OCI-LY1 (cell line): ENCODE measurements at regions not wholly inside any gene's neighbourhood (a gene's known extent, or its start where the extent isn't known, plus 50 kb on each side); places are given as distances from the start of the nearest gene placed in this dataset.
A peak's percentile ranks its signal among the peaks of the same experiment; 100 is the strongest.

Experiments used
- EZH2 ChIP-seq: fragments of 200-600 bp; sonication (generic), shearing (Covaris generic); IDR thresholded peaks from 2 replicates; pipeline ENCODE4 v1.8.0; 2017; ENCODE audit warnings: borderline replicate concordance, mixed run types, mild to moderate bottlenecking, antibody characterized with exemption, low read length, moderate library complexity, mixed read lengths
- TF ChIP-seq, protein P1 (sequence below): fragments of 200-600 bp; sonication (generic), shearing (Covaris generic); IDR thresholded peaks from 2 replicates; pipeline ENCODE4 v1.5.1; 2017; ENCODE audit warnings: mild to moderate bottlenecking, antibody characterized with exemption, low read length, moderate library complexity, mixed read lengths

DNA sequence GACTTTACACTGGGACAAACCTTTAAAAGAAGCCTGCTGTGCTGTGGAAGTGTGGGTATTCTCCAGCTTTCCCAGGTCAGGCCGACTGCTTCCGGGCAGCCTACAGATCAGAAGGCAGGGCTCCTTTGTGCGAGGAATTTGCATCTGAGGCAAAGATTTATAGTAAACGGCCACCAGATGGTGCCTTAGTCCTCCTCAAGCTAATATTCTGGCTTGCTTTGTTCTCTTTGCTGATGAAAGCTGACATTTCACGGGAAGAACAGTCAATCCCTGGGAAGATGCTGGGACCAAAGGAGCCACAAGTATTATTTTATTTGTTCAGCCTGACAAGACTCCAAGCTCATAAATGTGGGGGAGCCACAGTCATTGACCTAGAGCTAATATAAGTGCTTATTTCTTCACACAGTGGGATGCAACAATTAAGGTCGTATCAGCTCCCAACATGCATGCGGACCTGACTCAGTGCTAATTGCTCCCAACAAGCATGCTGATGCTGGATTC lies 120.7 kb upstream of the TRIM2 start:
- TF ChIP-seq, protein P1, sequence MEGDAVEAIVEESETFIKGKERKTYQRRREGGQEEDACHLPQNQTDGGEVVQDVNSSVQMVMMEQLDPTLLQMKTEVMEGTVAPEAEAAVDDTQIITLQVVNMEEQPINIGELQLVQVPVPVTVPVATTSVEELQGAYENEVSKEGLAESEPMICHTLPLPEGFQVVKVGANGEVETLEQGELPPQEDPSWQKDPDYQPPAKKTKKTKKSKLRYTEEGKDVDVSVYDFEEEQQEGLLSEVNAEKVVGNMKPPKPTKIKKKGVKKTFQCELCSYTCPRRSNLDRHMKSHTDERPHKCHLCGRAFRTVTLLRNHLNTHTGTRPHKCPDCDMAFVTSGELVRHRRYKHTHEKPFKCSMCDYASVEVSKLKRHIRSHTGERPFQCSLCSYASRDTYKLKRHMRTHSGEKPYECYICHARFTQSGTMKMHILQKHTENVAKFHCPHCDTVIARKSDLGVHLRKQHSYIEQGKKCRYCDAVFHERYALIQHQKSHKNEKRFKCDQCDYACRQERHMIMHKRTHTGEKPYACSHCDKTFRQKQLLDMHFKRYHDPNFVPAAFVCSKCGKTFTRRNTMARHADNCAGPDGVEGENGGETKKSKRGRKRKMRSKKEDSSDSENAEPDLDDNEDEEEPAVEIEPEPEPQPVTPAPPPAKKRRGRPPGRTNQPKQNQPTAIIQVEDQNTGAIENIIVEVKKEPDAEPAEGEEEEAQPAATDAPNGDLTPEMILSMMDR, result peak; percentile 78
- TF ChIP-seq EZH2, result no peak
